GM18499 (cell line): ENCODE measurements at regions not wholly inside any gene's neighbourhood (a gene's known extent, or its start where the extent isn't known, plus 50 kb on each side); places are given as distances from the start of the nearest gene placed in this dataset.
"Not testable (repeated sequence)": the region's sequence is repeated elsewhere in the genome, so short reads cannot be mapped to it uniquely, and the experiment has no call there.

Experiments
- ATAC-seq: cut with Tn5 transposase; IDR thresholded peaks from one replicate; pipeline ENCODE4 v1.9.1; 2021; ENCODE audit warnings: moderate number of reproducible peaks; ENCODE audit not compliant: insufficient read depth, unreplicated experiment

GRCh38 chr14:43155258-43155657 lies 1351.8 kb downstream of the FSCB start:
- ATAC-seq = no peak

DNA sequence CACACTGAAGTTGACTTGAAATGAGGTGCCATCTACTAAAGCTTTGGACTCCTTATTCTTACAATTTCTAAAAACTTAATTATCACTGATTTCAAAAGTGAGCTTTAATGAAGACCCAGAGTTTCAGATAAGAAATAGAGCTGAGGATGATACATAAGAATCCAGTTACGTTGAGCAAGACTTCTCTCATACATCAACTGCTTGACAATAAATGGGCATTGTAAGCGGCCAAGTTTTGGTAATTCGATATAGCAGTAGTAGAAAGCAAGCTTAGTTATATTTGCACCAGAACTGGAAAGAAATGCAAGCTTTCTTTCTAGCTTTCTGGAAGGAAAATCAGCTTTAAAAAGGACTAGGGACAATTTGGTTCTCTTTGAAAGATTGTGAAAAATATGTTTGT lies 1359.6 kb downstream of the FSCB start:
- no peak for ATAC-seq

- ATAC-seq = no peak
Measured at GRCh38 chr14:43145361-43145760, 1361.7 kb downstream of the FSCB start.

- no peak for ATAC-seq
Measured at GRCh38 chr14:43143106-43143505, 1364.0 kb downstream of the FSCB start.

- no peak for ATAC-seq
Measured at GRCh38 chr14:43141636-43142191, 1365.4 kb downstream of the FSCB start.

GRCh38 chr14:43140453-43140852 lies 1366.6 kb downstream of the FSCB start:
- no peak for ATAC-seq

GRCh38 chr14:43135877-43136411 lies 1371.1 kb downstream of the FSCB start:
- no peak for ATAC-seq

- ATAC-seq = no peak
Measured at GRCh38 chr14:43132441-43132840, 1374.6 kb downstream of the FSCB start.

DNA sequence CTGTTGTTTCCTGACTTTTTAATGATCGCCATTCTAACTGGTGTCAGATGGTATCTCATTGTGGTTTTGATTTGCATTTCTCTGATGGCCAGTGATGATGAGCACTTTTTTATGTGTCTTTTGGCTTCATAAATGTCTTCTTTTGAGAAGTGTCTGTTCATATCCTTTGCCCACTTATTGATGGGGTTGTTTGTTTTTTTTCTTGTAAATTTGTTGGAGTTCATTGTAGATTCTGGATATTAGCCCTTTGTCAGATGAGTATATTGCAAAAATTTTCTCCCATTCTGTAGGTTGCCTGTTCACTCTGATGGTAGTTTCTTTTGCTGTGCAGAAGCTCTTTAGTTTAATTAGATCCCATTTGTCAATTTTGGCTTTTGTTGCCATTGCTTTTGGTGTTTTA lies 1378.7 kb downstream of the FSCB start:
- ATAC-seq = not testable (repeated sequence)

GRCh38 chr14:43127874-43128273 lies 1379.2 kb downstream of the FSCB start:
- ATAC-seq = not testable (repeated sequence)

GRCh38 chr14:43123544-43123943 lies 1383.5 kb downstream of the FSCB start:
- no peak for ATAC-seq

DNA sequence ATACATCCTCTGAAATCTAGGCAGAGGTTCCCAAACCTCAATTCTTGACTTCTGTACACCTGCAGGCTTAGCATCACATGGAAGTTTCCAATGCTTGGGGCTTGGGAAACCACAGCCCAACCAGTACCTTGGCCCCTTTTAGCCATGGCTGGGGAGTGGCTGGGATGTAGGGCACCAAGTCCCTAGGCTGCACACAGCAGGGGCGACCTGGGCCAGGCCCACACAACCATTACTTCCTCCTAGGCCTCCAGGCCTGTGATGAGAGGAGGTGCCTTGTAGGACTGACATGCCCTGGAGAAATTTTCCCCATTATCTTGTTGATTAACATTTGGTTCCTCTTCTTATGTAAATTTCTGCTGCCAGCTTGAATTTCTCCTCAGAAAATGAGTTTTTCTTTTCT lies 1387.4 kb downstream of the FSCB start:
- ATAC-seq = no peak

- no peak for ATAC-seq
Measured at GRCh38 chr14:43116341-43116740, 1390.7 kb downstream of the FSCB start.

DNA sequence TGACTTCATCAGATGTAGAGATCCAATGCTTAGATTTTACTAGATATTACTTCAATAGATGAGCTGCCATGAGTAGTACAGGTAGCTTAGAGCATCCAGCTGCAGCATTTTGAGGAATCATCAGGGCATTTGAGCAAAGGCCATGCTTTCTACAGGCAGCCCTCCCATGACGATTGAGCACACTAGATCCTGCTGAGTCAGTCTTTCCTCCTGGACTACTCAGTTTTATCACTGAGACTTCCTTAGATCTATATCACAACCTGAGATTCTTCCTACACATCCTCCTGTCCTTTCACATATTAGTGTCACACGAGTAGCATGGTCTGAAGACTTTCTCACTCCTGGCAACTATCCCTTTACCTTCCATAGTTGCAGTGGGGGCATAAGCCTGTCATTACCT lies 1401.8 kb downstream of the FSCB start:
- ATAC-seq = no peak

- no peak for ATAC-seq
Measured at GRCh38 chr14:43090380-43090779, 1416.7 kb downstream of the FSCB start.

DNA sequence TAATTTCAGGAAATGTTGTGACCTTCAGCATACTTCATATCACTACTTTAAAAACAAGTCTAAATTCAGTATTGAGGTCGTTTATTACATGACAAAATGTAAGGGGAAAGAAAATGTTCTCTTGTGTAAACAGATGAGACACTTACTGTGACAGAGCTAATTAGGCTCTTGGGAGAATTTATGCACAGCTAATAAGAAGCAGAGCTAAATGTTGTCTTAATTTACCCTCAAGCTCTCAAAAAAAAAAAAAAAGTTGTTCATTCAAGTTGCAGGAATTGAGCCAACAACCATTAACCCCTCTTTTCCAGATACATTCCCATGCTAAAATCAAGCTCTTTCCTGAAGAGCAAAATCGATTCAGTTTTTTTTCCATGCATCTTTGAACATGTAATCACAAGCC lies 1419.4 kb downstream of the FSCB start:
- ATAC-seq = no peak

DNA sequence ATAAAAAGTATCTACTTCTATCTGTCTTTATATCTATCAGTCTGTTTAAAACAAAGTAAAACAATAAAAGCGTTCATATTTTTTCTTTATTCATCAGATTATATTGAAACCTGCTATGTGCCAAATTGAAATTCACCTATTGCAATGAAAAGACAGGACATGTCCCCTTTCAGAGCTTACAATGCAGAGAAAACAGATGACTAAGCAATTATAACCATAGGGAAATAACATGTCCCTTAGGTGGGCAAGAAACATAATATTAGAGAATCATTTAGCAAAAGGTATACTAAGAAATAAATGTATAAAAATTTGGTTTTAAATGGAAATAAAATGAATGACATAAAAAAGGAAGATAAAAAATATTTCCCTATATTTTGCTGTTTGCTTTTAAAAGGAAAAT lies 1421.3 kb downstream of the FSCB start:
- no peak for ATAC-seq

DNA sequence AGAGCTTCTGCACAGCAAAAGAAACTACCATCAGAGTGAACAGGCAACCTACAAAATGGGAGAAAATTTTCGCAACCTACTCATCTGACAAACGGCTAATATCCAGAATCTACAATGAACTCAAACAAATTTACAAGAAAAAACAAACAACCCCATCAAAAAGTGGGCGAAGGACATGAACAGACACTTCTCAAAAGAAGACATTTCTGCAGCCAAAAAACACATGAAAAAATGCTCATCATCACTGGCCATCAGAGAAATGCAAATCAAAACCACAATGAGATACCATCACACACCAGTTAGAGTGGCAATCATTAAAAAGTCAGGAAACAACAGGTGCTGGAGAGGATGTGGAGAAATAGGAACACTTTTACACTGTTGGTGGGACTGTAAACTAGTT lies 1439.7 kb downstream of the FSCB start:
- ATAC-seq = not testable (repeated sequence)

DNA sequence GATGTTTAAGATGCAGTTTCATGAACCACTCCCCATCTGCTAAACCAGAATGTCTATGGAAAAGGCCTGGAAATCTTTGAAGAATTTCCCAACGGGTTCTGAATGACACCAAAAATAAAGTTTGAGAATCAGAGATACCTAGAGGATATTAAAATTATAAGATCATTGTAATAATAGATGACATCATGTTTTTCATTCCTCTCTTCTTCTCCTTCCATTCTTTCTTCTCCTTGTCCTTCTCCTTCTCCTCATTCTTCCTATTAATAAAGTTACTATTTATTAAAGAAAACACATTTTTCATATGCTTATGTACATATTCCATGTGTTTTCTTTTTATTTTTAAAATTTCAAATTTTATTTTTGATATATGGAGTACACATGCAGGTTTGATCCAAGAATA lies 1449.4 kb downstream of the LRFN5 start:
- no peak for ATAC-seq

GRCh38 chr14:43052897-43053296 lies 1446.2 kb downstream of the LRFN5 start:
- no peak for ATAC-seq

- no peak for ATAC-seq
Measured at GRCh38 chr14:43043850-43044249, 1437.2 kb downstream of the LRFN5 start.

- no peak for ATAC-seq
Measured at GRCh38 chr14:43042408-43042807, 1435.7 kb downstream of the LRFN5 start.

DNA sequence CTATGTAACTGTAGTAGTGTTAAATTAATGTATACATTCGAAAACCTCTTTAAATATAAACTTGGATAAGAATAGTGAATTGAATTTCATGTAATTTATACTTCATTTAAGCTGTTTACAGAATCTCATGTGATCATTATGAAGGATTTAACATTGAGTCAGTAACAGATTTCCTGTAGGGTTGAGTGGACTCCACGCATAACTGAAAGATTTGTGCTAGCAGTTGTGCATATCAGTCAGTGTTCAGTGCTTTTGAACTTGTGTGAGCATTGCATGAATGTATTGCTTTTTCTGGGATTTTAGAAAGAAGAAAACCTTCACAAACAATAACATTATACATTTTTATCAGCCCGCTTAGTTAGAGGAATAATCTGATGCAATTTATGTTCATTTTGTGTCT lies 1435.3 kb downstream of the LRFN5 start:
- ATAC-seq = no peak
